Chondrocyte (in vitro differentiated cells): ENCODE measurements at regions not wholly inside any gene's neighbourhood (a gene's known extent, or its start where the extent isn't known, plus 50 kb on each side); places are given as distances from the start of the nearest gene placed in this dataset.

ENCODE experiments used
- DNase-seq: peaks from one replicate; pipeline ENCODE4 v3.0.0; 2021; ENCODE audit warnings: mixed read lengths, low spot score
- H3K27ac Mint-ChIP-seq: one replicate; pipeline ENCODE4 v1.8.0; 2021; ENCODE audit warnings: mild to moderate bottlenecking, moderate library complexity, mixed read lengths; ENCODE audit not compliant: unreplicated experiment
- H3K27me3 Mint-ChIP-seq: 2 replicates; pipeline ENCODE4 v1.8.0; 2021; ENCODE audit warnings: low read depth, mixed read lengths
- H3K36me3 Mint-ChIP-seq: 2 replicates; pipeline ENCODE4 v1.8.0; 2021; ENCODE audit warnings: low read depth, mixed read lengths
- H3K4me1 Mint-ChIP-seq: 2 replicates; pipeline ENCODE4 v1.8.0; 2021; ENCODE audit warnings: low read depth, mild to moderate bottlenecking, mixed read lengths
- H3K4me3 Mint-ChIP-seq: one replicate; pipeline ENCODE4 v1.8.0; 2021; ENCODE audit warnings: mild to moderate bottlenecking, moderate library complexity, mixed read lengths; ENCODE audit not compliant: unreplicated experiment
- H3K9me3 Mint-ChIP-seq: 2 replicates; pipeline ENCODE4 v1.8.0; 2021; ENCODE audit warnings: low read depth, mixed read lengths
- CTCF ChIP-seq: fragments of 200-600 bp; sonication (generic); IDR thresholded peaks from 2 replicates; pipeline ENCODE4 v1.5.0; 2021; ENCODE audit warnings: antibody characterized with exemption, mild to moderate bottlenecking, moderate library complexity

GRCh38 chr6:112639391-112639831 is 292.3 kb downstream of the RFPL4B start:
- no peak for TF ChIP-seq CTCF
- Mint-ChIP-seq H3K9me3 (no peaks in the 10 kb centered on the region), H3K4me3 (no peak overlapping the region), H3K27me3 (no peaks in the 10 kb centered on the region), H3K27ac (no peak overlapping the region), H3K36me3 (no peaks in the 10 kb centered on the region), H3K4me1 (peaks cover 13% of the 10 kb centered on the region)
- no peak for DNase-seq

GRCh38 chr6:112640891-112641290 is 293.8 kb downstream of the RFPL4B start:
- Mint-ChIP-seq H3K36me3 (no peaks in the 10 kb centered on the region), H3K27ac (peak overlapping the region; percentile 75)
- no peak for DNase-seq

GRCh38 chr6:112649853-112650252 is 302.7 kb downstream of the RFPL4B start:
- H3K4me1 Mint-ChIP-seq, result no peaks in the 10 kb centered on the region
- no peak for TF ChIP-seq CTCF
- H3K4me3 Mint-ChIP-seq, result no peak overlapping the region
- no peak for DNase-seq
- no peaks in the 10 kb centered on the region for H3K9me3 Mint-ChIP-seq
- H3K27ac Mint-ChIP-seq, result no peak overlapping the region
- no peaks in the 10 kb centered on the region for H3K36me3 Mint-ChIP-seq
- no peaks in the 10 kb centered on the region for H3K27me3 Mint-ChIP-seq

More at GRCh38 chr6:112640891-112641290, 293.8 kb downstream of the RFPL4B start:
- TF ChIP-seq CTCF, result no peak
- Mint-ChIP-seq H3K4me1 (peaks cover 13% of the 10 kb centered on the region), H3K4me3 (no peak overlapping the region), H3K27me3 (no peaks in the 10 kb centered on the region), H3K9me3 (no peaks in the 10 kb centered on the region)

GRCh38 chr6:112651239-112651638 is 304.1 kb downstream of the RFPL4B start:
- Mint-ChIP-seq H3K27me3 (no peaks in the 10 kb centered on the region), H3K9me3 (no peaks in the 10 kb centered on the region), H3K27ac (no peak overlapping the region), H3K4me3 (no peak overlapping the region), H3K4me1 (no peaks in the 10 kb centered on the region), H3K36me3 (no peaks in the 10 kb centered on the region)
- TF ChIP-seq CTCF, result no peak
- DNase-seq, result no peak

GRCh38 chr6:112659912-112660311 is 312.8 kb downstream of the RFPL4B start:
- no peak overlapping the region for H3K4me3 Mint-ChIP-seq

More at GRCh38 chr6:112659912-112660311, 312.8 kb downstream of the RFPL4B start:
- Mint-ChIP-seq H3K27ac (no peak overlapping the region), H3K4me1 (no peaks in the 10 kb centered on the region), H3K36me3 (no peaks in the 10 kb centered on the region), H3K9me3 (no peaks in the 10 kb centered on the region), H3K27me3 (no peaks in the 10 kb centered on the region)
- TF ChIP-seq CTCF, result no peak
- DNase-seq, result no peak
